HUDEP-2 (cell line): ENCODE measurements at regions not wholly inside any gene's neighbourhood (a gene's known extent, or its start where the extent isn't known, plus 50 kb on each side); places are given as distances from the start of the nearest gene placed in this dataset.
"Not testable (repeated sequence)": the region's sequence is repeated elsewhere in the genome, so short reads cannot be mapped to it uniquely, and the experiment has no call there.

Experiments
- DNase-seq, 76 experiments: peaks; one replicate each; lab custom pipeline; 2025; ENCODE audit not compliant: unreplicated experiment in 76 of 76; lab: John Stamatoyannopoulos, UW

GRCh38 chr5:167049771-167050567 lies 1241.5 kb upstream of the WWC1 start:
- DNase-seq = no peak

- DNase-seq = no peak
These were observed 1240.7 kb upstream of the WWC1 start for GRCh38 chr5:167050568-167051401.

- DNase-seq = no peak
These were observed 1240.1 kb upstream of the WWC1 start for GRCh38 chr5:167051402-167051768.

GRCh38 chr5:167052791-167053190 lies 1238.7 kb upstream of the WWC1 start:
- DNase-seq = no peak

GRCh38 chr5:167057665-167058064 lies 1233.8 kb upstream of the WWC1 start:
- DNase-seq = no peak

GRCh38 chr5:167061695-167062094 lies 1229.8 kb upstream of the WWC1 start:
- no peak for DNase-seq

GRCh38 chr5:167063116-167063515 lies 1228.3 kb upstream of the WWC1 start:
- DNase-seq = no peak

GRCh38 chr5:167063788-167064187 lies 1227.7 kb upstream of the WWC1 start:
- DNase-seq = no peak

- DNase-seq = no peak
These were observed 1227.2 kb upstream of the WWC1 start for GRCh38 chr5:167064198-167064776.

GRCh38 chr5:167065794-167066193 lies 1225.7 kb upstream of the WWC1 start:
- DNase-seq = no peak

GRCh38 chr5:167071981-167072610 lies 1219.3 kb upstream of the WWC1 start:
- no peak for DNase-seq

- no peak for DNase-seq
These were observed 1209.9 kb upstream of the WWC1 start for GRCh38 chr5:167081561-167081960.

- DNase-seq = no peak
These were observed 1194.6 kb upstream of the WWC1 start for GRCh38 chr5:167096816-167097215.

GRCh38 chr5:167104351-167104750 lies 1187.1 kb upstream of the WWC1 start:
- no peak for DNase-seq

- DNase-seq = no peak
These were observed 1185.5 kb upstream of the WWC1 start for GRCh38 chr5:167105941-167106340.

GRCh38 chr5:167107684-167108083 lies 1183.8 kb upstream of the WWC1 start:
- DNase-seq = no peak

GRCh38 chr5:167108266-167108665 lies 1183.2 kb upstream of the WWC1 start:
- DNase-seq = not testable (repeated sequence)

- no peak for DNase-seq
These were observed 1178.9 kb upstream of the WWC1 start for GRCh38 chr5:167112556-167112955.

- no peak for DNase-seq
These were observed 1169.2 kb upstream of the WWC1 start for GRCh38 chr5:167122267-167122666.

GRCh38 chr5:167123126-167123525 lies 1168.3 kb upstream of the WWC1 start:
- DNase-seq = no peak

GRCh38 chr5:167128581-167128980 lies 1162.9 kb upstream of the WWC1 start:
- no peak for DNase-seq
